Tibial artery (tissue), 4 donors: ENCODE measurements at regions not wholly inside any gene's neighbourhood (a gene's known extent, or its start where the extent isn't known, plus 50 kb on each side); places are given as distances from the start of the nearest gene placed in this dataset.

ENCODE experiments used
- DNase-seq, 2 donors: peaks; one replicate each; pipeline ENCODE4 v3.0.0-alpha.2; 2019
- H3K27ac ChIP-seq, 2 donors: fragments of 200-600 bp; sonication (generic) in 1 of 2; 1 replicate in 1 of 2; 2 replicates in 1 of 2; pipeline ENCODE4 v1.5.1; 2018 to 2019; ENCODE audit warnings: mild to moderate bottlenecking in 1 of 2
- H3K27me3 ChIP-seq, 2 donors: fragments of 200-600 bp; sonication (generic) in 1 of 2; one replicate each; pipeline versions ENCODE4 v1.5.1 to v1.6.0; 2016 to 2019
- H3K36me3 ChIP-seq, 3 donors: fragments of 200-600 bp; sonication (generic) in 2 of 3; one replicate each; pipeline ENCODE4 v1.5.1; 2016 to 2019; ENCODE audit warnings: mild to moderate bottlenecking in 2 of 3
- H3K4me1 ChIP-seq, 4 donors: fragments of 200-600 bp; sonication (generic) in 2 of 4; 1 replicate in 3 of 4; 2 replicates in 1 of 4; pipeline ENCODE4 v1.5.1; 2016 to 2019
- H3K4me3 ChIP-seq, 2 donors: fragments of 200-600 bp; sonication (generic) in 1 of 2; 1 replicate in 1 of 2; 2 replicates in 1 of 2; pipeline ENCODE4 v1.5.1; 2018 to 2019; ENCODE audit warnings: mild to moderate bottlenecking in 2 of 2
- H3K9me3 ChIP-seq, 3 donors: fragments of 200-600 bp; sonication (generic) in 1 of 3; one replicate each; pipeline ENCODE4 v1.5.1; 2016 to 2019
- CTCF ChIP-seq, 2 experiments: fragments of 200-600 bp in 1 of 2; fragments of 450-650 bp in 1 of 2; IDR thresholded peaks; one replicate each; pipeline ENCODE4 v1.5.1; 2017 to 2019; ENCODE audit warnings: antibody characterized with exemption in 2 of 2, mild to moderate bottlenecking in 1 of 2, moderate library complexity in 1 of 2
- intact Hi-C: fragments of 100-400 bp; cut with DNase I; formaldehyde crosslinking; loops from one replicate; pipeline ENCODE4 v1.15.0; 2023; ENCODE audit warnings: low total_unique reads

GRCh38 chr6:165096868-165097267 is 212.5 kb downstream of the C6orf118 start:
- H3K4me3 ChIP-seq: no peak overlapping the region
- no peak for DNase-seq
- H3K4me1 ChIP-seq: no peaks in the 10 kb centered on the region
- no peak for TF ChIP-seq CTCF (IDR thresholded peaks at IDR 0.05)
- intact Hi-C loops: no loop called here
- no peaks in the 10 kb centered on the region for H3K36me3 ChIP-seq
- H3K27ac ChIP-seq: no peak overlapping the region
- H3K9me3 ChIP-seq: peaks cover 0 to 8% (median 0%) of the 10 kb centered on the region in 3 donors
- H3K27me3 ChIP-seq: no peaks in the 10 kb centered on the region

GRCh38 chr6:165096209-165096608 is 213.2 kb downstream of the C6orf118 start:
- Histone ChIP-seq H3K9me3 (peaks cover 0 to 8% (median 0%) of the 10 kb centered on the region in 3 donors), H3K27ac (no peak overlapping the region), H3K4me3 (no peak overlapping the region), H3K27me3 (no peaks in the 10 kb centered on the region), H3K36me3 (no peaks in the 10 kb centered on the region), H3K4me1 (no peaks in the 10 kb centered on the region)
- no peak for DNase-seq
- no peak for TF ChIP-seq CTCF (IDR thresholded peaks at IDR 0.05)
- intact Hi-C loops: no loop called here

GRCh38 chr6:165092881-165093595 is 216.4 kb downstream of the C6orf118 start:
- TF ChIP-seq CTCF (IDR thresholded peaks at IDR 0.05): no peak
- intact Hi-C loops: no loop called here
- Histone ChIP-seq H3K36me3 (no peaks in the 10 kb centered on the region), H3K4me1 (no peaks in the 10 kb centered on the region), H3K9me3 (no peaks in the 10 kb centered on the region), H3K27ac (no peak overlapping the region), H3K4me3 (no peak overlapping the region), H3K27me3 (no peaks in the 10 kb centered on the region)
- DNase-seq: no peak

GRCh38 chr6:165091121-165091785 is 218.2 kb downstream of the C6orf118 start:
- H3K27me3 ChIP-seq: no peaks in the 10 kb centered on the region
- no peak for TF ChIP-seq CTCF (IDR thresholded peaks at IDR 0.05)

GRCh38 chr6:165090242-165090641 is 219.2 kb downstream of the C6orf118 start:
- intact Hi-C loops: no loop called here
- Histone ChIP-seq H3K4me1 (no peaks in the 10 kb centered on the region), H3K4me3 (no peak overlapping the region), H3K27me3 (no peaks in the 10 kb centered on the region), H3K9me3 (no peaks in the 10 kb centered on the region), H3K36me3 (no peaks in the 10 kb centered on the region), H3K27ac (no peak overlapping the region)
- no peak for TF ChIP-seq CTCF (IDR thresholded peaks at IDR 0.05)
- DNase-seq: no peak

More at GRCh38 chr6:165091121-165091785, 218.2 kb downstream of the C6orf118 start:
- Histone ChIP-seq H3K9me3 (no peaks in the 10 kb centered on the region), H3K36me3 (no peaks in the 10 kb centered on the region), H3K27ac (no peak overlapping the region), H3K4me1 (no peaks in the 10 kb centered on the region), H3K4me3 (no peak overlapping the region)
- no peak for DNase-seq
- intact Hi-C loops: no loop called here
